Ecto neural progenitor cell (in vitro differentiated cells): ENCODE measurements at regions not wholly inside any gene's neighbourhood (a gene's known extent, or its start where the extent isn't known, plus 50 kb on each side); places are given as distances from the start of the nearest gene placed in this dataset.
A peak's percentile ranks its signal among the peaks of the same experiment; 100 is the strongest.
"Not testable (repeated sequence)": the region's sequence is repeated elsewhere in the genome, so short reads cannot be mapped to it uniquely, and the experiment has no call there.

Source experiments
- DNase-seq: peaks from one replicate; pipeline ENCODE4 v3.0.0-alpha.2; 2018; ENCODE audit warnings: low spot score

DNA sequence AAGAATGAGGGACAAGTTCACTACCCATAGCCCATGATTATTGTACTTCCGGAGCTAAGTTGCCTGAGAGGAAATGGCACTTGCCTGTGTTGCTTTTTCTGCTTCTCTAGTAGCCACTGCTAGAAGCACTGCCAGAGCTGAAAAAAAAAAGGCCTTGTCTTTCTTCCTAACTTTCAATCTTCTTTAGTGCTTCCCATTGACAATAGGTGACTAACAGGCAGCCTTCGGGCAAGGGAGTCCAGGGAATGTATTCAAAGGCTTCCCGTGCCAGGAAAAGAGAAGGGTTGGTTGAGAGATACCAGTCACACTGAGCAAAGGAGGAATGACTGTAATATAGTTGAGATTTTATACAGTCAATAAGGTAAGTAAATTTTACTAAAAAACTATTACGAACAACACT is 242.0 kb downstream of the CALCRL start:
- DNase-seq: no peak

DNA sequence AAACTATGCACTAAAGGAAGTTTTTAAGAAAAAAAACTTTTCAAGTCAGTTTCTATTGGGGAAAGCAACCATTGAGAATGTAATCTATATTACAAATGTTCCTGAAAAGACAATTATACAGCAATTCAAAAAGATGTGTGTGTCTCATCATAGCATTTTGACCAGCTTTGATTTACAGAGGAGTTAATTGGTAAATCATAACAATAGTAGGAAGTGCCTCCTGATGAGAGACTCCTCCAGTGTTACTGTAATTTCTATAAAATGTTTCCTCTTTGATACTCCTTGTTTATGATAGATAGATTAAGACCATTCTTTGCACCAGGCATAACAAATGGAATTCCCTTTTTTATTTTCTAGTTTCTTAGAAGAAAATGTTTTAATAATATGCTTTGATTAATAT is 249.9 kb downstream of the CALCRL start:
- no peak for DNase-seq

DNA sequence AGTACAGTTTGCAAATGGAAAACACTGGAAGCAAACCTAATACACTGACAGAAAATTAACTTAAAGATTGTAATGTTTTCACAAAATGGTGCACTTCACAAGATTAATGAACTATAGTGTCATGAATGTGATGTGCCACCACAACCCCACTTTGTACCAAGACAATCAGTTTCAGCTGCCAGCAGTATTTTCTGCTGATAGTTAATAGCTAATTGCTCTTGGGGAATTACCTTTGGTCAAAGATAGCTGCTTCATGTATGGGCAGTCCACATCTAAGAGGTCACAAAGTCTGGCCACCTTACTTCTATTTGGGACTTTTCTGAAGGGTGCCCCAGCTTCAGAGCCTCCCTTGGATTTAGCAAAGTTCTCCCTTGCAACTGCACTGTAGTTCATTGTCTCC is 254.0 kb downstream of the CALCRL start:
- no peak for DNase-seq

DNA sequence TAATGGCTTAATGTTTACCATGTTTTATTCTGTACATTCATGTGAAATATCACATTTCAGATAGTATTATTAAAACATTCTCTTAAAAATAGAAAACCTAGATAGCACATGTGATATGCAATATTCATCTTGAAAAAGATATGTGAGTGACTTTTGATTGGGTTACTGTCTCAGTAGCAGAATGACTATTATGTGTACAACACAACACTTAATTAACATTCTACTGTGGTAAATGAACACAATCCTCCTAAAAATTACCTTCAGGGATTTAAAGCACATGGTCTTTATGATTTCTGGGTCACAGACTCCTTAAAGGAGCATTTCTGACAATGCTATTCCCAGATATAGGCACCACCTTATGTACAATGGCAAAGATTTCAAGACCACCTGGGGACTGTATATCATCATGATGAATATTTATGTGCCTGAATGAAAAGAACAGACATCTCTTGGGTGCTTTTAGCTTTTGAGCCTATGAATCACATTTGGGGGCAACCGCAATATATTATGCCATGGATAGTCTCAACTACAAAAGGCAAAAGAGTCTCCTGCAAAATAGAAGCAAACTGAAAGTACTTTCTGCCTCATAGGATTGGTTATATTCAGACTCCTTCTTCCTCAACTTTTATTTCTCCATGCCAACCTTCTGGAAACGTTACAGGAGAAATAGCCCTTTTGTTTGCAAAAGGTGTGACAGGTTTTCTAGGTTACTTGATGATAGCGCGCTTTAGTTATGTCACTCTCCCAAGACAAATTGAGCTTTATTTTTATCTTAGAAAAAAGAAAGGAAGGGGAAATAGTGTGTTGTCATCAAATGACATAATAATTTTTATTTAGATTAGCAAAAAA is 259.0 kb downstream of the CALCRL start:
- DNase-seq: no peak

DNA sequence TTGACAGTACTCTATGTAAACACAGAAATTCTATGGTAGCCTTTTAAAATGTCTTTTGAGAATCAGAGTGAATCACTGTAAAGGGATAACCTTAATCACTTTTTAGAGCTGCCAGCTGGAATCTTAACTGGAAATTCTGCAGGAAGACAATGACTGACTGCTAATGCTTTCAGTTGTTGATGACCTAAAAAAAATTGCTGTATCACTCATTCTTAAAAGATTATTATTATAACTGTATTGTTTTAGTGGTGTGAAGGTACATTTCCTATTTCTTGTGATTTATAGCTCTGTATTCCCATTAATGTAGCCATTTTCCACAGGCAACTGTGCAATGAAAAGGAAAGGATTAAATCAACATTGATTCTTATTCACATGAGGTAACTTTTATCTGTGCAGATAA is 260.5 kb downstream of the CALCRL start:
- DNase-seq: no peak

GRCh38 chr2:187180529-187180928 is 267.5 kb downstream of the CALCRL start:
- no peak for DNase-seq

- not testable (repeated sequence) for DNase-seq
Measured at GRCh38 chr2:187178876-187179275, 269.2 kb downstream of the CALCRL start.

- no peak for DNase-seq
Measured at GRCh38 chr2:187177253-187177652, 270.8 kb downstream of the CALCRL start.

GRCh38 chr2:187174582-187174981 is 273.5 kb downstream of the CALCRL start:
- DNase-seq: no peak

DNA sequence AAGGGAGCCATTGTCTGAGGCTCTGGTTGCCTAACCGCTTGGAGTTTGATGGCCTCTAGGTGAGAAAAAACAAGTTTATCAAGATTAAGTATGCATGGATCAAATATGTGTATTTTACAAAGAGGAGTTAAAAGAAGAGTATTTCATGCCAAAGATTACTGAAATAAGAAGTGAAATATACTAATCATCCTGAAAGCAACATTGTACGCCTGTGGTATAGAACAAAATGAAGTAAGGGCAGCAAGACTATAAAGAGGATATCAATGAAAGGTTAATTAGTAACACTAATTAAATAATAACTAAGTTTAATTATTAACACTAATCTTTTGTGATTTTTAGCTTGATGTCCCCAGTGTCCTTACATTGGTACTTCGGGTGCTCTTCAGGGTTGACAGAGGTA is 276.7 kb downstream of the CALCRL start:
- no peak for DNase-seq

DNA sequence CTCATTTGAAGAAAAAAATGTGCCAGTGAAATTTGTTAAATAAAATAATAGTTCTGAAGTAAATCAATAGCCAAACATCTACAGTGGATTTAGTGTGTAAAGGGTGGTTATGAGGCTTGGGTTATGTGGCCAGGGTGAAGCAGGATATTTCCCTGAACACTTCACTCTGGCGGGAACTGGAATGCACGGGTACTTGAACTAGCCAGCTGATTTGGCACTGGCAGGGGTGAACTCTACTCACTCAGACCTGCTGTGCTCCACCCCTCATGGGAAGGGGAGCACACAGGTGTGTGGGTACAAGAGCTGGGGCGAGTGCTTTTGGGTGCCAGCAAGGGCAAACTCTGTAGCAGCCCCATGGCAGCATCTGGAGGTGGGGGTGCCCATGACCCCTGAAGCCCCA is 278.2 kb downstream of the CALCRL start:
- no peak for DNase-seq

GRCh38 chr2:187168720-187169713 is 279.0 kb downstream of the CALCRL start:
- no peak for DNase-seq

- no peak for DNase-seq
Measured at GRCh38 chr2:187167491-187167890, 280.6 kb downstream of the CALCRL start.

DNA sequence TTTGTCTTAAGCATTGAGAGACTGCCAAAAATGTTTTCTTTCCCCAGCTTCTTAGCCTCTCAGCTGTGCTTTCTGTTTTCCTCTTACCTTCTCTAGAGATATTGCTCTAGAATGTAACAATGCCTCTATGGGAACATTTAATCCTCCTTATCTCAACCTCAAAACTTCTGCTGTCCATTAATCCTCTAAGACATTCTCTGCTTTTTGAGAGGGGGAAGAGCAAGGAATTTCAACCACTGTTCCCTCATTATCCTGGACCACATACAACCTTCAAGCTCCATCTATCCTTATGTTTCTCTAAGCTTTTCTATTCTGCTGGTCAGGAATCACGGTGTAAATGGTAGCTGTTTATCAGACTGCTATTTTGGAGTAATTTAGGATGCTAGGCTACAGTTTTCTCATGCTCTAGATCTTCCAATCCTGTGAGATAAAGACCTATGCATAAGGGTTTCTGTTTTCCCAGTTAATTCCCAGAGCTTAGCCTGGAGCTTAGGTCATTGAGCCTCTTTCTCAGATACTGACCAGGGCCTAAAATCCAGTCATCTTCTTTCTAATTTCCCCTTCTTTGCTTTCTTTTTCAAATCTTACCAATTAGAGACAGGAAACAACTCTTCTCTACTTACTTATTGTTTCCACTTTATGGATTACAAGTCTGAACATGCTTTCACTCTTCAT is 282.0 kb downstream of the CALCRL start:
- DNase-seq: no peak

GRCh38 chr2:187158452-187158851 is 289.6 kb downstream of the CALCRL start:
- DNase-seq: no peak

DNA sequence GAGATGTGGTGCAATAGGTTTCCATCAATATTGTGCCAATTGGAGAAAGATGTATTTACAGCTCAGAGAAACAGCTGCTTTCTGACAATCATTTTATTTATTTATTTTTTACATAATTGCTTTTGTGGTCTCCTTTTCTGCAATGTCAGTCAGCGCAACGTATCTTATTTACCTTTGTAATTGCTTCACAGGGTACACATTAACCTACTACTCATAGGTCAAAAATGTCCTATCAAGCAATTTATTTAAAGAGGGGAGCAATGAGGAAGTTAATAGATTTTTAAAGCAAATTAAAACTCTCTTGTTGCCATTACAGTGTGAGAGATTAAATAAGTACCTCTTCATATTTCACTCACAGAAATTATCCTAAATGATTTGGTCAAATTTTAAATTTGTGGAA is 291.0 kb downstream of the CALCRL start:
- no peak for DNase-seq

GRCh38 chr2:187155476-187155875 is 292.6 kb downstream of the CALCRL start:
- DNase-seq: no peak

DNA sequence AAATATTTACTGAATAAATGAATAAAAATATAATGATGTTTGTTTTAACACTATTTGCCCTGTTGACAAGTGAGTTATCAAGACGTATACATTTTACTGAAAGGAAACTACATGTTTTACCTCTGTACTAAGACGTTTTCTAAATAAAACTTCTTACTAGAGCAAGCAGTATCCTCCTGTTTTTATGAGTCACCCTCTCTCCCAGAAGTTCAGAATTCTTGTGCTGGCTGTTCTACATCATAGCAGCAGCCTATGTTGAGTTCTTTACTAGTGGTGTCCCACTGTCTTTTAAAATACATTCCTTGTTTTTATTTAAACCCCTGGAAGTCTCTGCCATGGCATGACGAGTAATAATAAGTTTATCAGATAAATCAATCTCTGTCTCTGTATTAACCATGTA is 297.4 kb downstream of the CALCRL start:
- DNase-seq: no peak

DNA sequence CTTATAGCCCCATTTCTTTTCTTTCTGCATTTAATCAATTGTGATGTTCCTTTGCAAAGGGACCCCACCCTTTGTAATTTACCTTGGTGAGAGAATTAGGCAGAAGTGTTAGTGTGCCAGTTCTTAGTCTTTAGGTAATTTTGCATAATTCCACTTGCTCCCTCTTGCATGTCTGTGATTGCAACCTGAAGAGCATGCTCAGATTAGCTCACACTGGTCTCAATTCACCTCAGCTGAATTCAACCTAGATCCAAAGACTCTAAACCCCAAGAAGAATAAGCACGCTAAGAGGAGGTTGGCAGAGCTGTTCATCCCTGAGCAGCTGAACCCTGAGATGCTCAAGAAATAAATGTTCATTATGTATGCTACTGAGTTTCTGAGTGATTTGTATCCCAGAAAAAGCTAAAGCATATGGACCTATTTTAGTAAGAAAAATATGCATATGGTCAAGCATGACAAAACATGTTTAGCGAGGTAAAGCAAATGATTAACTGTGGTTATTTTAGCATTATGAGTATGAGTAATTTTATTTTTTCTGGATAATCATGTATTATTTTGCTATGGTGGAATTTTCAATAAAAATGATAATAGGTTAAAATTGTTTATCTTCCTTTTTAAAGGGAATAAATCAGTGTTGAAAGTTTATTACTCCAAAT is 299.2 kb upstream of the ZSWIM2 start:
- DNase-seq: no peak

DNA sequence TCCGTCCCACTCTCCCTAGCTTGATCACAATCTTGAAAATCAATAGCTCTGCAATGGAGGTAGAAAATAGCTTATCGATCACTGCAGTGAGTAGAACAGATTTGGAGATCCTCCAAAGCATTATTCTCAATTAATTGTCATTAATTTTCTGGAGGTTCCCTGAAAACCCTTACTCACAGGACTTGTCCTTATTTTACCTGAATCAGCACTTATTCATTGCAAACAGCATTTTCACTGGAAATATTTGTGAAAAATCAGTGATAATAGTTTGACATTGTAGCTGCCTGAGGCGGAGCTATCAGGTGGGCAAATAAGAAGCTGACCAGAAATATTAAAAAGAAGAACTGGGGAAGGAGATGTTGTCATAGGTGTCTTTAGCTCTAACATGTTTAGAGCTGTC is 294.6 kb upstream of the ZSWIM2 start:
- DNase-seq: no peak

DNA sequence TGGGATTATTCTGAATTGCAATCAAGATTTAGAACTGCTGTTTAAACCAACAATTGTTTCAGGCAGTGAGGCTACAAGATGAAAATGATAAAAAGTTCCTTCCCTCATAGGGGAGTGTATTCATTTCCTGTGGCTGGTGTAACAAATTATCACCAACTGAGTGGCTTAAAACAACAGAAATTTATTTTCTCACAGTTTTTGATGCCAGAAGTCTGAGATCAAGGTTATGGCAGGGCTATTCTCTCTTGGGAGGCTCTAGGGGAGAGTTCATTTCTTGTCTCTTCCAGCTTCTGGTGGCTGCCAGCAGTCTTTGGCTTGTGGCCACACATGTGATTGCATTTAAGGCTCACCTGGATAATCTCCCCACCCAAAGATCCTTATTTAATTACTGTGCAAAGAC is 290.5 kb upstream of the ZSWIM2 start:
- DNase-seq: no peak

DNA sequence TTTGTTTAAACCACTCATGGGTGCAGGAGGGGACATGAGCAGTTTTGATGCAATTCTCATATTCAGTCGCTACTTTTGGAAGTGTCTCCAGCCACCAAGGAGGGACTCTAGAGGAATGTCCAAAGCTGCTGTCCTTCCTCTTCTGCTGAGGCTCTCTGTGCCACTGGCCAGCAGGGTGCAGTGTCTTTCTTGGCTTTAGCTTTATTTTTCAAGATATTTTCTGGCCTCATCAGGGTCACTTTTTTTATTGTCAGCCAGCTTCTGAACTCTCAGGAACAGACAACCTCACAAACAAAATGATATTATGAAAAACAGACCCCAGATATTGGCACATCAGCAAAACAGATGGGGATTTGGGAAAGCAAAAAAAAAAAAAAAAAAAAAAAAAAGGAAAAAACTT is 289.3 kb upstream of the ZSWIM2 start:
- DNase-seq: peak; percentile 50
